Stimulated activated CD4-positive, alpha-beta T cell treated with anti-CD3 and anti-CD28 coated beads, TNF-alpha, amount 100 ng/mL, for 4 hours (primary cell): ENCODE measurements at regions not wholly inside any gene's neighbourhood (a gene's known extent, or its start where the extent isn't known, plus 50 kb on each side); places are given as distances from the start of the nearest gene placed in this dataset.

Experiments used
- DNase-seq, 3 experiments: peaks; one replicate each; pipeline ENCODE4 v3.0.0-alpha.2; 2020; ENCODE audit warnings: low read depth in 3 of 3

DNA sequence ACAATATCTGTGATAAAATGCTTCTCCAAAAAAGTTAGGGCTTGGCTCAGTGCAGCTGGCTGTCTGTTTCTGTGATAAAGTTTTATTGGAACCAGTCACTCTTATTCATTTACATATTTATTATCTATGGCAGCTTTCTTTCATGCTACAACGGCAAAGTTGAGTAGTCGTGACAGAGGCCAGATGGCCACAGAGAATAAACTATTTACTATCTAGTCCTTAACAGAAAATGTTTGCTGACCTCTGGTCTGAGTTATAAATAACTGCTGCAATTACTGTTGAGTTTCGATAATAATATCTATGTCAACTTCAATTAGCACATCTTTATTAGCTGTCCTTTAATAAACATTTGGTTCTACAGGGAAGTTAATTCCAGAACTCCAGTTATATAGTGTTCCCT, 180.2 kb upstream of the RUNX1 start:
- no peak for DNase-seq

DNA sequence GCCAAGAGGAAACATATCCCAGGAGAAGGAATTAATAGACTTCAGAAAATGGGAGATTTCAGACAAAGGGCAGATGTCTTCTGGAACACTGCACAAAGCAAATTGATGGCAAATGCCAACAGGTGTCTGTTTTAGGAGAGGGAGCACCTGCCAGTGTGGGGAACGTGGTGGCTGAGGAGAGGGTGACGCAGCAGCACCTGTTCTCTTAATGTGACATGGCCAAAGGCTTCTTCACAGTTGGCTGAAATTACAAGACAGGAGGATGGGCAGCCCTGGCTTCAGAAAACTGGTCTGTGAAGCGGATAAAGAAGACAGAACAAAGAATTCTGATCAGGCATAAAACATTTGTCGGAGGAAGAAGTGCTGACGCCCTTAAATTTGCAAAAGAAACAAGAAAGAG, 178.7 kb upstream of the RUNX1 start:
- no peak for DNase-seq

DNA sequence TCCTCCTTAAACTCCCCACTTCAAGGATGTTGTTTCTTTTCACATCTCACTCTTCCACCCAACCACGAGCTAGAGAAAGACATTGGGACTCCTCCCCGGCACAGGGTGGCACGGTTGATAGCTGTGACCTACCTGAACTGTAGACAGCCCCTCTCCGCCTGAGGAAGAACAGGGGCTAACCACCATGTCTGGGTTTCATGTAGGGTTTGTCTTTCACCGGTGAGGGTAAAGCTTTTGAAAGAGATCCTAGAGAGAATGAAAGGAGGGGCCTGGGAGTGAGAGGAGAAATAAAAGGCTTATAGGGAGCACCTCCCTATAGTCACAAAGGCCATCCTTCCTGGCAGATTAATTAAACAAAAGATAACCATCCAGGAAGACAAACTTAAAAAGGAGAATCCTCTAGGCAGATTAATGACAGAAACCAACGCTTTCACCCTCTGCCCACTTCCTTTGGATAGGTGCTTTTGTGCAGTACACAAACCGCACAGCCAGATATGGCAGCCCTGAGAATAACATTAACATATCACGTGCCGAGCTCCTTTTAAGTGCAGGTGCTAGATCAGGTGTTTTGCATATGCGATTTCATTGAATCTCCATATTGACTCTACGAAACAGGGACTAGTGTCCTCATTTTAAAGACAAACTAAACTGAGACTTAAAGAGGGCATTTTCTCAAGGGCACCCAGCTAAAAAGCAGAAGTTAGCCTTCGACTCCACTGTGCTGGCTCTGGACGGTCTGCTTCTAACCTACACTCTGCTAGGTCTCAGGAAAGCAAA, 178.1 kb upstream of the RUNX1 start:
- DNase-seq, result no peak

DNA sequence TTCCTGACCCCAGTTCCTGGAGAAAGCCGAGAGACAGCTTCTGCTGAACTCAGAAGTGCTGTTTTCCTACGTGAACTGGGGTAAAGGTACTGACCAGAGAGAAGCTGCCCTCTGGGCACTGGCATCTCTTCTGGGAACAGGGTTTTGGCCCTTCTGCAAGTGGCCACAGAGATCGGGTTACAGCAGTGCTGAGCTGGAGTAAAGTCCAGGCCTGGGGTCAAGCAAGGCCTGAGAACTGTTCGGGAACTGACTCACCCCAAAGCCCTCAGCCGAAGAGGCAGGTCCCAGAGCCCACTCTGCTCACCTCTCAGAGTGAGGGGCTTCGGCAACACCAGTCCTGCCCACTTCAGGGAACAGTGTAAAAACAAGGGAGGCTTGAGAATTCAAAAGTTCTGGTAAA, 177.2 kb upstream of the RUNX1 start:
- DNase-seq, result no peak

DNA sequence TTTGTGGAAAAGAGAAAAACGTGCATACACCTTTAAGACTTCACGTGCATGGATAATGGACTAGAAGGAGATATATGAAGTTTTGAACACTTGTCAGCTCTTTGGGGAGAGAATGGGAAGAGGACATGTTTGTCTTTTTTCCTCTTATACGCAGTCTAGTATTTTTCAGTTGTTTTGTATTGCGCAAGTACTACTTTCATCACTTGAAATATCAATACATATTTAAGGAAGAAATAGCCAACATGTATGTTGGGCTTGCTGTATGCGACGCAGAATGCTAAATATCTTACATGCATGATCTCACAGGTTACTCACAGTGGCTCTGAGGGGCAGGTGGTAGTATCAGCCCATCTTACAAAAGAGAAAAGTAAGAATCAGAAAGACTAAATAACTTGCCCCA, 176.5 kb upstream of the RUNX1 start:
- DNase-seq, result no peak

DNA sequence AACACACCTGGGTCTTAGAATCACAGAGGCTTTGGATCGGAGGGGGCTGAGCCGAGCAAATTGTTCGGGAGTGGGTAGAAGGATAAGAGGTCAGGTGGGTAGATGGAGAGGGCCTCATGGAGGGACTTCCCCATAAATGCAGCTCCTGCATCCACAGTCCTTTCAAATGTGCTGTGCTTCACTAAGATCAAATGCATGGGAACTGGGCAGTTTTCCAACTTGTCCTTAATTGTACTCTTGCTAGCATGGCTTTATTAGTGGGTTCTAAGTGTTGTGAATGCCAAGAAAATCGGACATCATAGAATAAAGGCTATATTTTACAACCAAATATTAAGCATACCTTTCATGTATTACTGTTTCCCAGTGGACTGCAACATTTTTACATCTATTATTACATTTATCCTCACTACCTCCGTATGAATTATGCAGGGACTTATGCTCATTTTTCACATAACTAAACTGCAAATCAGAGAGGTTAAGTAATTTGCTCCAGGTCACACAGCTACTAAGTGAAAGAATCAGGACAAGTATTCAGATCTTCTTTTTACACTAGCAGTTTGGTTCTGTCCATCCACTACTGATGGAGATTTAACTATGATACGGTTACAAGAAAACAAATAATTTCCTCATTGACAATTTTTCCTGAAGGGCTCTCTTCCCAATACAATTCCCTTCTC, 174.5 kb upstream of the RUNX1 start:
- DNase-seq, result no peak

DNA sequence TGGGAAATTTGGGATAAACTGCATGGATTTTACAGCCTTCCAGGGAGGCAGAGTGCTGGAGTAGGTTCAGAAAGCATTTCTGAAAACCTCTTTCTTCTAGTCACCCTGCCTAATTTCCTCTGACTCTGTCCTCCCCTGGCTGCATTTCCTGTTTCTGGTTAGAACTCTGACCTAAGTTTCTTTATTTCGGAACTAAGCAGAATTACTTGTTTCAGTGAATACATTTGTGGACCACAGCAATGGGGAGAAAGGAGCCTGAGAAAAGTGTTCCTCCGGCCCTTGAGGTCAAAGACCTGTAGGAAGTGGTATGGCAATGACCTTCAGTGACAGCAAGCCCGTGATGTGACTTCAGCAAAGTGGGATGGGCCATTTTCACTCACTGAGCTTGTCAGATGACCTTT, 173.4 kb upstream of the RUNX1 start:
- no peak for DNase-seq

DNA sequence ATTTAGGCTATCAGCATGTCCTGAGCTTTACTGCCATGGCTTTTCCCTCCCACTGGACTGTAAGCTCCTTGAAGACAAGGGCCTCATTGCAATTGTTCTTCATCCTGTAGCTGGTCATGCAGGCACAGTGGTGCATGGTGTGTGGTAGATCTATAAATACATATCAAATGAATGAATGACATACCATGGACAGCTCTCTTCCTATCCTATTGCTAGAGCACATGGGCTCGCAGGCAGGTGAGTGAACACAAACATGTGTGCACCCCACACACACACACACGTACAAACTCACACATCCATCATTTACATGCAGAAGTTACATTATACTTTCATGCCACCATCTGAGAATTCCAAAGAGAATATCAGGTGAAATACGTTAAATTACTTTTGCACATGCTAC, 172.9 kb upstream of the RUNX1 start:
- no peak for DNase-seq

DNA sequence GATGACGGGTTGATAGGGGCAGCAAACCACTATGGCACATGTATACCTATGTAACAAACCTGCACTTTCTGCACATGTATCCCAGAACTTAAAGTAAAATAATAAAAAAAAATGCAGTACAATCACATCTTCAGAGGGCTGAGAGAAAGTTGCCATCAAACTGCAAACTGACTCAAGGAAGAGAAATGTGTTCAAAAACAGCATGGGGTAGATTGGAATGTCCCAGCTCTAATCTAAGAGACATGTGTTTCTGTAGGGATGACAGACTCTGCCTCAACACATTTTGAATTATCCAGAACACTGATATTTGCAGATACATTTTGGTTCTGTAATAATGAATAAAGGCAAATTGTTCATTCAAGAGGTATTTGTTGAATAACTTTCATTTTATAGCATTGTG, 171.2 kb upstream of the RUNX1 start:
- DNase-seq, result no peak

DNA sequence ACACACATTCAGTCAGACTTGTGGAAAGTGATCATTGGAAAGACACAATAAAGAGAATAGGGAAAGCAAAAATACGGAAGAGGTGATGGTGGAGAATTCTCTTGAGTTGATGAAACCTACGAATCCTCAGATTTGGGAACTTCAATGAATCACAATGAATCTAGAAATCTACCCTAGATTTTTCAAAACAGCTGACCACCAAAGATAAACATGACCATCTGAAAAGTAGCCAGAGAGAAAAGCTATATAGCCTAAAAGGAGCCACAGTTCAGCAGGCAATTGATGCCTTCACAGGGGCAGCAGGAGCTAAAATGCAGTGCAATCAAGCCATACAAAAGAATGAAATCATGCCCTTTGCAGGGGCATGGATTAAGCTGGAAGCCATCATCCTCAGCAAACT, 170.6 kb upstream of the RUNX1 start:
- no peak for DNase-seq

DNA sequence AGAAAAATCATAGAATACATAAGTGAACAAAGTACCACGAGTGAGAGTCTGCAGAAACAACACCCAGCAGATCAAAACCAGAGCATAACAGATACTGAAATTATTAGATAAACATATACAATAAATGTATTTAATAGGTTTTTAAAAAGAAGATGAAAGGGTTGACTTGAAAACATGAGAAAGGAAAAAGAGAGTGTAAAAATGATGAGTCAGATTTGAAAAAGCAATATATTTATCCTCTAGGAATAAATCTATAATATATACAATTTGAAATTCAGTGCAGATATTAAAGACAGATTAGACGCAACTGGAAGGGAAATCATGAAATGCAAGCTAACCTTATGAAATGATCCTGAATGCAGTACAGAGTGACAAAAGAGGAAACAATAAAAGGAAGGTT, 170.2 kb upstream of the RUNX1 start:
- no peak for DNase-seq

DNA sequence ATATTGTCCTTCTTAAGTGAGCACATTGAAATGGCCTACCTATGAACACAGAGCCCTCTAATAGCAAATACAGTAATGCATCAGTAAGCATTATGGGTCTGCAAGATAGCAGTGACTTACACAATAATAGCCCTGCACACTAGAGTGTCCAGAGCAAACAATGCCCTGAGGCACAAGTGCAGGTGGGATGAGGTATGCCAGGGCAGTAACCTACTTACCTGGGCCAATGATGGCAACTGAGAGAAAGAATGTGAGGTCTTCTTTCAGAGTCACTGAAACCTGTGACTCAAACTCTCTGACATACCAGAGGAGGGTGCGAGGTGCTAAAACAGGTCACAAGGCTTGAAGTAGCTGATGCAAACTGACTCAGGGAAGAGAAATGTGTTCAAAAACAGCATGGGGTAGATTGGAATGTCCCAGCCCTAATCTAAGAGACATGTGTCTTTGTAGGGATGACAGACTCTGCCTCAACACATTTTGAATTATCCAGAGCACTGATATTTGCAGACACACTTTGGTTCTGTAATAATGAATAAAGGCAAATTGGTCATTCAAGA, 168.5 kb upstream of the RUNX1 start:
- DNase-seq, result no peak

DNA sequence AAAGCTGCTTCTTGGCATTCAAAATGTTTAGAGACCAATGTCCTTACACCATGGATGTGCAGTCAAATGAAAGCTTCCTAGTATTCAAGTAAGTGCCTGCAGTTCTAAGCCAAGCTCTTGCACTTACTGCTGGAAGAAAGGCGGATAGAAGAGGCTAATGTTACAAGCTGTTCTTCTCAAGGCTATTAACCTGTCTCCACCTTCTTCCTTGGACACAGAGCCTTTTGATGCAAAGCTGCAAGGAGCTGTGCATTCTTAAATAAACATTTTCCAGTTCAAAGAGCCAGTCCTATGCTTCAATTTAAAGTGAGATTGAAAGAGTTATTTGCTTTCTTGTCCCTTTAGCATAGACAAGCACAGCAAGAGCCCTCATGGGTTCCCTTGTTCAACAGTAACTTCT, 167.9 kb upstream of the RUNX1 start:
- DNase-seq, result no peak

DNA sequence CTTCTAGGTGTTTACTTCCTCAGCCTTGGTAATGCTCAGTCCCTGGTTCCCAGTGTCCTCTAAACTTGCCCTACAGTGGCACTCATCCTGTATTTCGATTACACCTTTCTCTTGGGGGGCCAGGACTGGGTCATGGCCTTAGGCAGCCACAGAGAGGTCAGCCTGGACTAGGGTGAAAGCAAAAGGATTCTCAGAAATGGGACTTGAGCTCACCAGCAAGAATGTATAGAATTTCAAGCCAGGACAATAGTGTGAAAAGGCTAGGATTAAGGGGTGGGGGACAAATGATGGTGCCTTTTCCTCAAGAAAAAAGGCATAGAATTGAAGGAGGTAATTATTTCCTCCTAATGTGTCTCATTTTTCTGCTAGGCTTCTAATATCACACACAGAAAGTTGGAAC, 166.8 kb upstream of the RUNX1 start:
- no peak for DNase-seq

DNA sequence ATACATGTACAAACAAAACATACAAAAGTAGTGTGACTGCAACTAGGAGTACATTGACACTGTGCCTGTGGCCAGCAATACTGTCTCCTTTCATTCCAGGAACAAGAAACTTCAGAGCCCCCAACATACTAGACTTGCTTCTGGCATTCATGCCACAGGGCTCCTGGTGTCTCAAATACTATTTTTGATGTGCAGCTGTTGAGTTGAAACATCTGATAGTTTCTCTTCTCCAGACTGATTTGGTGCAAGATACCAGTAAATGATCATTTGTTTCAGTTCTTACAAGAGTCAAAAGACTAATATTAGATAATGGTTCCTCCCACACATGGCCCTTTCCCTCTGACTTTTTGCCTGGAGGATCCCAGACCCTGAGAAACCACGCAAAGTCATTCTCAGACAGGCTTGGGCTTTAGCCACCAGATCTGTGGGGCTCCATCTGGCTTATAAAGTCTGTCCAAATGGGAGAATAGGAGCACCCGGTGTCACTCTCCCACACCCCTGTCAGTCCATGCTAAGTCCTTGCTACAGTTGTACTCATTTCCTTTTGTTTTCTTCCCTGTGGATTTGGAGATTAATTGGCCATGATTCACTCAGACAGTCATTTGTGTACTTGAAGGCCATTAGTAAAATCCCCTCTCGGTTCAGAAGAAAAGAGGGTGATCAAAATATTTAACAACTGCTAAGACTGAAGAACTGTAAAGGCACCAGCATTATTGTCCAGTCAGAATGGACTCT, 163.5 kb upstream of the RUNX1 start:
- no peak for DNase-seq

DNA sequence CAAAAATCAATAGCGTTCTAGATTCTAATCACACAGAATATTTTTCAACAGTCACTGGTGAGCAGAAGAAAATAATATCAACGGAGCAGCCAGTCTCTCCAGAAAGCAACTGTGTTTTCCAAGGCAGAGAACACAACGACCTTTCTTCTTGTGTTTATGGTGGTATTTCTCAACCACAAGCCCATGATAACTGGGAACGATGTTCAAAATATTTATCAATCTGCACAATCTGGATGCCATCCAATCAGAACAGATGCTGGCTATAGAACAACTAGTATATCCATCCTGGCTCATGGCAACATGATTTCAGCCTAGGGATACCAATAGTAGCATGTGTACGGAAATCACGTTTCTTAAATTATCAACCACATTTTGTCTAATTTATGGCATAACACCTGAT, 162.7 kb upstream of the RUNX1 start:
- DNase-seq, result no peak

DNA sequence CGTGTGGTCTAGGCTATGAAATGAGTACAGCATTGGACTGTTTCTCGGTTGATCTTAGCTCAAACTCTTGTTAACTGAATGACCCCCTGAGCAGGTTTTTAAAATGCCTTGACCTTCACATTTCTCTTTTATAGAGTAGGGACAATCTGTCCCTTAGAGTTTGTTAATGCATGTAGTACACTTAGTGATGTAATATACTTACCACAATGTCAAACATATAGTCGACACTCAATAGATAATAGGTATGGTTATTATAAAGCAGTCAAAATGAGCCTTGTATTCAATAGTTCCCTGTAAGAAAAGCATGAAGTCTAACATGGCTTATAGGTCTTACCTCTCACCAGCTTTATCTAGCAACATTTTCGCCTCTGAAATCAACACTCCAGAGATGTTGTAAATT, 161.0 kb upstream of the RUNX1 start:
- no peak for DNase-seq

DNA sequence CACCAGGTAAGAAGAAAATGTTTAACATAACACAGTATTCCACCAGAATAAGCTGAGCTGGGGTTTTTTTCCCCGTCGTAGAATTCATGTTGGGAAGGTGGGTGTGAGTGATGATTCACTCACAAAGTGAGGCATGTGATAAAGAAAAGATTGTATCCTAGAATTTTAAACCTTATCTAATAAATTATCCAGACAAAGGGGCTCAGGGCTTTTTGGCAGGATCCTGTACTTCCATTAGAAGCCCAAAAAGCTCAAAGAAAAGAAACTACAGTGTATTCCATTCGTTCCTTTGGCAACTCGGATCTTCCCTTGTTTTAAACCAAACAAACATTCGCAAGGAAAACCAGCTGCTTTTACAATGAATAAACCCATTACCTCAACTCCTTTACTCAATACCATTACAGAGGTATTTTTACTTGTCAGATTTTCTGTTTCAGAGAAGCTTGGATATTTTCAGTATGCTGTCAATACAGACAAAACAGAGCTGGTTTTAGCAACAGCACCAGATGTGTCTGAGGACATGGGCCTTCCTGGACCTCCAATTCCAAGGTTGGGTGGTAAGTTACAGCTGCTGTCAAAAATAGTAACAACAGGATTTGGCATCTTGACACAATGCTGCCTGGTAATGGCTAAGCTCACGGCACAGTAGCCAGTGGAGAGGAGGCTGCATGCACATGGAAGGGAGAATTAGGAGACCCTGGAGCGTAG, 159.9 kb upstream of the RUNX1 start:
- DNase-seq, result no peak

DNA sequence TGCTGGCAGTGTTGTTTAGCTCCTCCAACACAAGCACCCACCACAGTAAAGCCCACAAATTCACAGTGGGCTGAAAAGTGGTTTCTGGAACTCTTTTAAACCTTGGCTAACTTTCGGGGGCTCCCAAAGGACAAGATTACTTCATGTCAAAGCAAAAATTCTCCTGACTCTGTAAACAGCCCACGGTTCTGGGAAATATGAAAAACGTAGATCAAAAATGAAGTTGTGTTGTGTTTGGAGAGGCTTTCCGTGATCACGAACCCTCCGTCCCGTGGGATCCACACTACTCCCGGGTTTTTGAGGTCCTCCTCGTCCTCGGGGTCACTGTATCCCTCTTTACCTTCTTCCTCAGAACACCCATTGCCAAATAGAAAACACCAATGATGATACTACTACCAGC, 159.0 kb upstream of the RUNX1 start:
- no peak for DNase-seq

DNA sequence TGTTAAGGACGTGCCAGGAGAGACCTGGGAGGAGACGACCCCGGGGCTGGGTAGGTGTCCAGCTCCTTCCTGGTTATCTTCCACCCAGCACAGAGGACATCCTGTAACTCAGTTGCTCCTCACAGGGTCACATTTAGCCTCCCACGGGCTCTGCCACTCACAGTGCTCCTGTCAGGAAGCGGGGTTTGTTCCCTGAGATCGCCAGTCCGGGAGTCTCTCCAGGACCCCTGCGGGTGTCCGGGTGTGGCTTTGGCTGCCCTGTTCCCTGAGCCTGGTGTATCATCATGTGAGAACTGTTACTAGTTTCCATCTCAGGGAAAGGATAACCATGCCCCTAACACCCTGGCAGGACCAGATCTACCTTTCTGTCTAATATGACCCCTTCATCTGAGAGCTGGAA, 158.2 kb upstream of the RUNX1 start:
- DNase-seq, result no peak

DNA sequence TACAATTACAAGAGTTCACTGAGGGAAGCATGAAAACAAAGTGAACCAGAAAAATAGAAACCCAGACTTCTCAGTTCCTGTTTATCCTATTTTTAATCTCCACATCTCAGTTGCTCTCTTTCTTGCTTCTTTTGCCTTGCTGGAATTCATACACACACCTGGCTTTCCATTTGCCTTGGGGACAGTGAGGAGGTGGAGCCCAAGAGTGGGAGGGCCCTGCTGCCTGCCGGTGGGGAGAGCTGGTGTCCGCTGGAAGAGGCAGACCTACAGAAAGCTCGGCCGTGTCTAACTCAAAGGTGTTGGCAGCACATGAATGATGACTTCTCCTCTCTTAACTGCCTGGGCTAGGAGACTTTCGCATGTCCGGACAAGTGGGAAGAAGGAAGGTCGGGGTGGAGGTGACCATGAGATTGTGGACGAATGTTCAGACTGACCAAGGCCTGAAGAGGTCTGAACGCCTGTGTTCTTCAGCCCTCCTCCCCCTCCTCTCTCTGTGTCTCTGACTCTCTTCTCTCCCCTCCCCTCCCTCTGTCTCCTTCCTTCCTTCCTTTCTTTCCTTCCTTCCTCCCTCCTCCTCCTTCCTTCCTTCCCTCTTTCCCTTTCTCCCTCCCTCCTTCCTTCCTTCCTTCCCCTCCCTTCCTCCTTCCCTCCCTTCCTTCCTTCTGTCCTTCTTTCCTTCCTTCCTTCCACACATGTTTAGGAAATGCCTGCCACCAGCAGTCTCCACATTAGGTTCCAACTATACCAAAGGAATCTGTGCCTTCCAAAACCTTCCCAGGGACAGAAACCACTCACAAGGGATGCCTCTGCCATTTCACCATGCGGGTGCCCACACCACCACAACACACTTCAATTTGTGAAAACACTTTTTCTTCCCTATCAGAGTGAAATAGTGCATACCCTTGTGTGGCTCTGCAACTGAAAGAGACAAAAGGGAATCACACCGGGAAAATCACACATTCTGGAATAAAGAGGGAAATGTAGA, 157.3 kb upstream of the RUNX1 start:
- no peak for DNase-seq
